Loucy (cell line): ENCODE measurements at regions not wholly inside any gene's neighbourhood (a gene's known extent, or its start where the extent isn't known, plus 50 kb on each side); places are given as distances from the start of the nearest gene placed in this dataset.

Source experiments
- H2AFZ ChIP-seq: fragments of 200-600 bp; sonication (generic); 2 replicates; pipeline ENCODE4 v1.6.0; 2016; ENCODE audit warnings: antibody characterized with exemption, mild to moderate bottlenecking, low read length, moderate library complexity
- H3F3A ChIP-seq: fragments of 200-600 bp; 2 replicates; pipeline ENCODE4 v1.6.0; 2016; ENCODE audit warnings: antibody characterized with exemption, low read depth, mild to moderate bottlenecking
- H3K27me3 ChIP-seq: fragments of 200-600 bp; sonication (generic); 2 replicates; pipeline ENCODE4 v1.6.1; 2014; ENCODE audit warnings: low read length, mild to moderate bottlenecking; ENCODE audit not compliant: insufficient read depth, poor library complexity, severe bottlenecking
- H3K36me3 ChIP-seq: fragments of 200-600 bp; sonication (generic); 2 replicates; pipeline ENCODE4 v1.6.1; 2016; ENCODE audit warnings: low read length; ENCODE audit not compliant: insufficient read depth
- H3K4me1 ChIP-seq: fragments of 200-600 bp; sonication (generic); 2 replicates; pipeline ENCODE4 v1.5.1; 2014; ENCODE audit warnings: low read length, mild to moderate bottlenecking; ENCODE audit not compliant: insufficient read depth, poor library complexity, severe bottlenecking
- H3K4me2 ChIP-seq: fragments of 200-600 bp; sonication (generic); 2 replicates; pipeline ENCODE4 v1.6.0; 2014; ENCODE audit warnings: antibody characterized with exemption, low read length, low read depth, mild to moderate bottlenecking; ENCODE audit not compliant: poor library complexity, severe bottlenecking
- H3K4me3 ChIP-seq: fragments of 200-600 bp; sonication (generic); 2 replicates; pipeline ENCODE4 v1.5.1; 2014; ENCODE audit warnings: low read length, mild to moderate bottlenecking, mixed read lengths; ENCODE audit not compliant: poor library complexity, severe bottlenecking
- H3K79me2 ChIP-seq: fragments of 200-600 bp; sonication (generic); 2 replicates; pipeline ENCODE4 v1.6.1; 2014; ENCODE audit warnings: low read length; ENCODE audit not compliant: insufficient read depth
- H3K9ac ChIP-seq: fragments of 200-600 bp; sonication (generic); 2 replicates; pipeline ENCODE4 v1.6.0; 2014; ENCODE audit warnings: mild to moderate bottlenecking, low read depth, low read length, moderate library complexity; ENCODE audit not compliant: poor library complexity, severe bottlenecking
- H3K9me2 ChIP-seq: fragments of 200-600 bp; sonication (generic); replicated peaks from 2 replicates; pipeline ENCODE4 v1.6.1; 2016; ENCODE audit warnings: low read depth, low read length, mixed read lengths
- H3K9me3 ChIP-seq: fragments of 200-600 bp; sonication (generic); 2 replicates; pipeline ENCODE4 v1.6.1; 2014; ENCODE audit warnings: mild to moderate bottlenecking, antibody characterized with exemption, low read length, low read depth; ENCODE audit not compliant: insufficient read depth
- H4K20me1 ChIP-seq: fragments of 200-600 bp; sonication (generic); 2 replicates; pipeline ENCODE4 v1.6.0; 2014; ENCODE audit warnings: antibody characterized with exemption, low read length, mild to moderate bottlenecking; ENCODE audit not compliant: insufficient read depth, poor library complexity, severe bottlenecking
- EZH2phosphoT487 ChIP-seq: fragments of 200-600 bp; IDR thresholded peaks from 2 replicates; pipeline ENCODE4 v1.6.1; 2018; ENCODE audit warnings: antibody characterized with exemption, mild to moderate bottlenecking, moderate library complexity, borderline replicate concordance
- TF ChIP-seq, protein P1 (sequence below): fragments of 200-600 bp; sonication (generic); conservative IDR thresholded peaks from 2 replicates; pipeline ENCODE4 v1.5.1; 2014; ENCODE audit warnings: mild to moderate bottlenecking, antibody characterized with exemption, low read length

DNA sequence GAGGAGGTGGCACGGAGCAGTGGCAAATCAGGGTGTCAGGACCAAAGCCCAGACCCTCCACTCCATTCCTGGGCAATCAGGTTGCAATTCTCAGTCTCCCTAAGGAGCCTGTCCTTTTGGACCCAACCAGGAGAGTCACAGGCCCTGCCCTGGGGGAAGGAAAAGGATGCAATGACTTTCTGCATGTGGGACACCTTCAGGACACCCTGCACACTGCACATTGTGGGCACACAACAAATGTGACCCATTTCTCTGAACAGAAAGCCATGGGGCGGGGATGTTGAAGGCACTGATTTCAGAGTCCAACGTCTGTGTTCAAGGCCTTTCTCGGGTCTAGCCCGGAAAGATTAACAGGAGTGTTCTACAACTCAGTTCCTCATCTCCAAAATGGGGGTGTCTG, 286.2 kb upstream of the FOXF1 start:
- Histone ChIP-seq H3K9ac (no peak overlapping the region), H3K4me3 (no peak overlapping the region), H3K9me3 (no peaks in the 10 kb centered on the region), H3K9me2 (no peaks in the 10 kb centered on the region), H3K27me3 (no peaks in the 10 kb centered on the region), H3K79me2 (no peaks in the 10 kb centered on the region), H4K20me1 (no peaks in the 10 kb centered on the region), H3F3A (no peaks in the 10 kb centered on the region), H3K4me1 (no peaks in the 10 kb centered on the region), H2AFZ (no peak overlapping the region), H3K36me3 (no peaks in the 10 kb centered on the region), H3K4me2 (no peak overlapping the region)
- TF ChIP-seq, protein P1, sequence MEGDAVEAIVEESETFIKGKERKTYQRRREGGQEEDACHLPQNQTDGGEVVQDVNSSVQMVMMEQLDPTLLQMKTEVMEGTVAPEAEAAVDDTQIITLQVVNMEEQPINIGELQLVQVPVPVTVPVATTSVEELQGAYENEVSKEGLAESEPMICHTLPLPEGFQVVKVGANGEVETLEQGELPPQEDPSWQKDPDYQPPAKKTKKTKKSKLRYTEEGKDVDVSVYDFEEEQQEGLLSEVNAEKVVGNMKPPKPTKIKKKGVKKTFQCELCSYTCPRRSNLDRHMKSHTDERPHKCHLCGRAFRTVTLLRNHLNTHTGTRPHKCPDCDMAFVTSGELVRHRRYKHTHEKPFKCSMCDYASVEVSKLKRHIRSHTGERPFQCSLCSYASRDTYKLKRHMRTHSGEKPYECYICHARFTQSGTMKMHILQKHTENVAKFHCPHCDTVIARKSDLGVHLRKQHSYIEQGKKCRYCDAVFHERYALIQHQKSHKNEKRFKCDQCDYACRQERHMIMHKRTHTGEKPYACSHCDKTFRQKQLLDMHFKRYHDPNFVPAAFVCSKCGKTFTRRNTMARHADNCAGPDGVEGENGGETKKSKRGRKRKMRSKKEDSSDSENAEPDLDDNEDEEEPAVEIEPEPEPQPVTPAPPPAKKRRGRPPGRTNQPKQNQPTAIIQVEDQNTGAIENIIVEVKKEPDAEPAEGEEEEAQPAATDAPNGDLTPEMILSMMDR: no peak
- TF ChIP-seq EZH2phosphoT487: no peak

DNA sequence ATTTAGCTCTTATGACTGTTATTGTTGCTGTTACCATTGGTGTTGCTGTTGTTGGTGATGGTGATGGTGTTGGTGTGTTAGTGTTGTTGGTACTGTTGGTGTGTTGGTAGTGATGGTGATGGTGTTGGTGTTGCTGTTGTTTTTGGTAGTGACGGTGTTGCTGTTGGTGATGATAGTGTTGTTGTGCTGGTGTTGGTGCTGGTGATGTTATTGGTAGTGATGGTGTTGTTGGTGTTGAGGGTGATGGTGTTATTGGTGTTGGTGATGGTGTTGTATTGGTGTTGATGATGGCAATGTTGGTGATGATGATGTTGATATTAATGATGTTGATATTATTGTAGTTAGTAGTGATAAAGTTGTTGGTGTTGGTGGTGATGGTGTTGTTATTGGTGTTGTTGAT, 285.7 kb upstream of the FOXF1 start:
- TF ChIP-seq, protein P1: no peak
- TF ChIP-seq EZH2phosphoT487: no peak
- H4K20me1 ChIP-seq: no peaks in the 10 kb centered on the region
- no peak overlapping the region for H3K9ac ChIP-seq
- H3K4me2 ChIP-seq: no peak overlapping the region
- H3K36me3 ChIP-seq: no peaks in the 10 kb centered on the region
- no peaks in the 10 kb centered on the region for H3K4me1 ChIP-seq
- H3K27me3 ChIP-seq: no peaks in the 10 kb centered on the region
- H3K4me3 ChIP-seq: no peak overlapping the region
- H3K9me3 ChIP-seq: no peaks in the 10 kb centered on the region
- no peaks in the 10 kb centered on the region for H3K79me2 ChIP-seq
- no peaks in the 10 kb centered on the region for H3K9me2 ChIP-seq
- no peak overlapping the region for H2AFZ ChIP-seq
- no peaks in the 10 kb centered on the region for H3F3A ChIP-seq

DNA sequence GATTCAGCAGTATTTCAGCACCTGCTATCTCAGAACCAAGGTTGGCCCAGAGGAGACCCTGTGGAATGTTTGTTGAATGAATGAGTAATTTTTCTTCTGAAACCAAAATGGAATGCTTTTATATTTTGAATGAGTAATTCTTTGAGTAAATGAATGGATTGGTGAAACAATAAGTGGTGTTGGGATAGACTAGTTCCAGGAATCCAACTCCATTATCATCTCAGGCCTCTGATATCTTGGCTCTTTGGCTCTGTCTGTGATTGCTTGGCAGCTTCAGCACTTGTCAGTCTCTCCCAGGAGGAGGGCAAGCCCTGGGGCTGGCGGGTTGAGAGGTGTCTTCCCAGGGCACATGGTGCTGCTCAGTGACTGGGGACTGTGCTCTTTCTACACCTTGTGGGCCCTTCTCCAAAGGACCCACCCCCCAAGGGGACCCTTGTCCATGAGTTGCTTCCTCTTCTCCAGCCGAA, 284.4 kb upstream of the FOXF1 start:
- TF ChIP-seq EZH2phosphoT487: no peak
- TF ChIP-seq, protein P1: no peak
- H3K4me2 ChIP-seq: no peak overlapping the region
- no peaks in the 10 kb centered on the region for H3K79me2 ChIP-seq
- H2AFZ ChIP-seq: no peak overlapping the region
- no peaks in the 10 kb centered on the region for H3F3A ChIP-seq
- no peaks in the 10 kb centered on the region for H3K4me1 ChIP-seq
- no peaks in the 10 kb centered on the region for H3K27me3 ChIP-seq
- no peaks in the 10 kb centered on the region for H3K36me3 ChIP-seq
- no peak overlapping the region for H3K9ac ChIP-seq
- no peaks in the 10 kb centered on the region for H4K20me1 ChIP-seq
- no peak overlapping the region for H3K4me3 ChIP-seq
- H3K9me2 ChIP-seq: no peaks in the 10 kb centered on the region
- peaks cover 3% of the 10 kb centered on the region; the same call in 1 of the 2 replicates for H3K9me3 ChIP-seq
